ENCODE measurements at regions not wholly inside any gene's neighbourhood (a gene's known extent, or its start where the extent isn't known, plus 50 kb on each side); places are given as distances from the start of the nearest gene placed in this dataset.

DNA sequence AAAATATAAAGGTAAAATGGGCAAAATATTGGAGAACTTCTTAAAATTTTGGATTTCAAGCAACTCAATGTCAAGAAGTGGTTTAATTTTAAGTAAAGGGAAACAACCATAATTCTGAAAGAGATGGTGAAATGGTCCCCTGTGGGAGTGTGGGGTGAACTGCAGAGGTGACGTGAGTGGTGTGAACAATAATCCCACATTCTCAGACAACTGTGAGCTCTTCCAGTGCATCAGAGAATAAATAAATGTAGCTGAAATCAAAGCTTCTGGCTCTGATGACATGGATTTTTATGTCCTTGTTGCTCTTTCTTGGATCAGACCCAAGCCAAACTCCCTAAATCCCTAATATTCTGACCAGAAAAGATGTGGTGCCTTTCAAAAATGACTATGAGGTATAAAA is 672.7 kb downstream of the ZEB2 start:
- Histone ChIP-seq H3K27ac (ENCODE audit: low read length) (no peak overlapping the region), H3K9me3 (ENCODE audit: low read length) (no peaks in the 10 kb centered on the region), H3K4me3 (ENCODE audit: low read length) (no peak overlapping the region), H3K79me2 (ENCODE audit: low read length) (no peaks in the 10 kb centered on the region), H4K20me1 (ENCODE audit: low read length) (no peaks in the 10 kb centered on the region), H3K36me3 (ENCODE audit: low read depth, low read length) (no peaks in the 10 kb centered on the region), H3K4me1 (ENCODE audit: insufficient read depth, low read length) (no peaks in the 10 kb centered on the region), H2AFZ (ENCODE audit: low read length) (no peak overlapping the region), H3K27me3 (ENCODE audit: low read length) (no peaks in the 10 kb centered on the region), H3K4me2 (ENCODE audit: low read length) (no peak overlapping the region), H3K9ac (ENCODE audit: low read length) (no peak overlapping the region), H3F3A (ENCODE audit: low read length, unreplicated experiment) (no peaks in the 10 kb centered on the region), H3K9me2 (replicated peaks; ENCODE audit: low read length) (no peaks in the 10 kb centered on the region)
- DNase-seq (no peak), ATAC-seq (no peak)
- no peak for TF ChIP-seq EZH2 (IDR thresholded peaks at IDR 0.05; ENCODE audit: low read length, unreplicated experiment)
- TF ChIP-seq, protein P1, sequence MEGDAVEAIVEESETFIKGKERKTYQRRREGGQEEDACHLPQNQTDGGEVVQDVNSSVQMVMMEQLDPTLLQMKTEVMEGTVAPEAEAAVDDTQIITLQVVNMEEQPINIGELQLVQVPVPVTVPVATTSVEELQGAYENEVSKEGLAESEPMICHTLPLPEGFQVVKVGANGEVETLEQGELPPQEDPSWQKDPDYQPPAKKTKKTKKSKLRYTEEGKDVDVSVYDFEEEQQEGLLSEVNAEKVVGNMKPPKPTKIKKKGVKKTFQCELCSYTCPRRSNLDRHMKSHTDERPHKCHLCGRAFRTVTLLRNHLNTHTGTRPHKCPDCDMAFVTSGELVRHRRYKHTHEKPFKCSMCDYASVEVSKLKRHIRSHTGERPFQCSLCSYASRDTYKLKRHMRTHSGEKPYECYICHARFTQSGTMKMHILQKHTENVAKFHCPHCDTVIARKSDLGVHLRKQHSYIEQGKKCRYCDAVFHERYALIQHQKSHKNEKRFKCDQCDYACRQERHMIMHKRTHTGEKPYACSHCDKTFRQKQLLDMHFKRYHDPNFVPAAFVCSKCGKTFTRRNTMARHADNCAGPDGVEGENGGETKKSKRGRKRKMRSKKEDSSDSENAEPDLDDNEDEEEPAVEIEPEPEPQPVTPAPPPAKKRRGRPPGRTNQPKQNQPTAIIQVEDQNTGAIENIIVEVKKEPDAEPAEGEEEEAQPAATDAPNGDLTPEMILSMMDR (conservative IDR thresholded peaks at IDR 0.05; ENCODE audit: low read depth, low read length): no peak
- no peak for TF ChIP-seq EZH2phosphoT487 (IDR thresholded peaks at IDR 0.05; ENCODE audit: borderline replicate concordance, low read length)
- ChIA-PET POLR2A (ENCODE audit: unreplicated experiment) (no interaction called here), CTCF (no interaction called here)
- no TSS peak for BruUV-seq (replicated peaks)
- intact Hi-C loops (cut with micrococcal nuclease): no loop called here

DNA sequence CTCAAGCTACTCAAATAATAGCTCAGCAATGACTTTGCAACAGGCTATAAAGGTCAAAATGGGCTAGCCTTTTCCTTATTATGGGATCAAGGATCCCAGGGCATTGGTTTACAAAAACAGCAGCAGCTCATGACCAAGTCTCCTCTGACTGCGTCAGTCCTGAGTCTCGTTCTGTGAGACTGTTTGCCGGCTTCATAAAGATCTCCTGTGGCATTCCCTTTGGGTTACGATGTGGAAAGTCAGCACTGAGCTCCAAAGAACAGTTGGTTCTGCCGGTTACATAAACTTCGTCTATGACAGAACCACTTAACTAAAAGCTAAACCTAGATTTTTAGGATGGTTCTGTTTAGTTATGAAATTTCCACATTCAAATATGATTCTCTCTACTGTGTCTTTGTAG is 674.9 kb downstream of the ZEB2 start:
- ATAC-seq (no peak), DNase-seq (no peak)
- intact Hi-C loops (cut with micrococcal nuclease): no loop called here
- no peak overlapping the region for H3K4me2 ChIP-seq (ENCODE audit: low read length)
- no peaks in the 10 kb centered on the region for H3K36me3 ChIP-seq (ENCODE audit: low read depth, low read length)
- H3K4me3 ChIP-seq (ENCODE audit: low read length): no peak overlapping the region
- CTCF ChIA-PET: no interaction called here
- TF ChIP-seq, protein P1 (conservative IDR thresholded peaks at IDR 0.05; ENCODE audit: low read depth, low read length): no peak
- TF ChIP-seq EZH2phosphoT487 (IDR thresholded peaks at IDR 0.05; ENCODE audit: borderline replicate concordance, low read length) (no peak), EZH2 (IDR thresholded peaks at IDR 0.05; ENCODE audit: low read length, unreplicated experiment) (no peak)
- H3K27ac ChIP-seq (ENCODE audit: low read length): no peak overlapping the region
- no peaks in the 10 kb centered on the region for H3K79me2 ChIP-seq (ENCODE audit: low read length)
- no peaks in the 10 kb centered on the region for H3F3A ChIP-seq (ENCODE audit: low read length, unreplicated experiment)
- H3K27me3 ChIP-seq (ENCODE audit: low read length): no peaks in the 10 kb centered on the region
- H3K9me3 ChIP-seq (ENCODE audit: low read length): no peaks in the 10 kb centered on the region
- no peaks in the 10 kb centered on the region for H3K4me1 ChIP-seq (ENCODE audit: insufficient read depth, low read length)
- no TSS peak for BruUV-seq (replicated peaks)
- no peaks in the 10 kb centered on the region for H4K20me1 ChIP-seq (ENCODE audit: low read length)
- H2AFZ ChIP-seq (ENCODE audit: low read length): no peak overlapping the region
- H3K9me2 ChIP-seq (replicated peaks; ENCODE audit: low read length): no peaks in the 10 kb centered on the region
- POLR2A ChIA-PET (ENCODE audit: unreplicated experiment): no interaction called here
- H3K9ac ChIP-seq (ENCODE audit: low read length): no peak overlapping the region

DNA sequence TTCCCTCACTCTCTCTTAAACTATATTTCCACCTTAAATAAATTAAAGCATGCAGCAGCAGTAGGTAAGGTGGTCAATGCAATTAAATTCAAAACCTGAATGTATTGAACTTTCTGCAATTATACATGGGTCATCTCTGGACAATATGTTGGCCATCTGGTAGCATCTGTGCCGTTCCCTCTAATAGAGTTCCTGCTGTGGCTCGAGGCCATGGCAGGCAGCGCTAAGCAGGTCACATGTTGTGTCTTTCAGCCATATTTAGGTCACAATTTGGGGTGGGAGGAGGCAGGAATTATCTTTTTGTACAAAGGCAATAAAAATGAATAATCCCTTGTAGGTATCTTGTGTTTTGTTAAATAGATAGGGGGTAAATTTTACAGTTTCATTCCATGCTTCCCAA is 676.2 kb downstream of the ZEB2 start:
- no TSS peak for BruUV-seq (replicated peaks)
- Histone ChIP-seq H3F3A (ENCODE audit: low read length, unreplicated experiment) (no peaks in the 10 kb centered on the region), H3K4me3 (ENCODE audit: low read length) (no peak overlapping the region), H3K79me2 (ENCODE audit: low read length) (no peaks in the 10 kb centered on the region), H3K36me3 (ENCODE audit: low read depth, low read length) (no peaks in the 10 kb centered on the region), H3K27ac (ENCODE audit: low read length) (no peak overlapping the region), H4K20me1 (ENCODE audit: low read length) (no peaks in the 10 kb centered on the region), H3K9ac (ENCODE audit: low read length) (no peak overlapping the region), H2AFZ (ENCODE audit: low read length) (no peak overlapping the region), H3K4me1 (ENCODE audit: insufficient read depth, low read length) (no peaks in the 10 kb centered on the region), H3K4me2 (ENCODE audit: low read length) (no peak overlapping the region), H3K9me2 (replicated peaks; ENCODE audit: low read length) (no peaks in the 10 kb centered on the region), H3K27me3 (ENCODE audit: low read length) (no peaks in the 10 kb centered on the region), H3K9me3 (ENCODE audit: low read length) (no peaks in the 10 kb centered on the region)
- POLR2A ChIA-PET (ENCODE audit: unreplicated experiment): no interaction called here
- ATAC-seq: no peak
- CTCF ChIA-PET: no interaction called here
- DNase-seq: no peak
- TF ChIP-seq EZH2phosphoT487 (IDR thresholded peaks at IDR 0.05; ENCODE audit: borderline replicate concordance, low read length) (no peak), EZH2 (IDR thresholded peaks at IDR 0.05; ENCODE audit: low read length, unreplicated experiment) (no peak)
- TF ChIP-seq, protein P1 (conservative IDR thresholded peaks at IDR 0.05; ENCODE audit: low read depth, low read length): no peak
- intact Hi-C loops (cut with micrococcal nuclease): no loop called here

Measured in PC-3 (cell line).